Right lobe of liver (tissue), 4 donors: ENCODE measurements at regions not wholly inside any gene's neighbourhood (a gene's known extent, or its start where the extent isn't known, plus 50 kb on each side); places are given as distances from the start of the nearest gene placed in this dataset.

Experiments used
- CTCF ChIP-seq, 4 donors: fragments of 200-600 bp in 3 of 4; fragments of 450-650 bp in 1 of 4; IDR thresholded peaks; one replicate each; pipeline versions ENCODE4 v1.5.1 to v1.8.0; 2016 to 2022; ENCODE audit warnings: antibody characterized with exemption in 4 of 4, mild to moderate bottlenecking in 2 of 4
- POLR2A ChIP-seq: fragments of 450-650 bp; IDR thresholded peaks from one replicate; pipeline ENCODE4 v1.6.1; 2017; ENCODE audit warnings: antibody characterized with exemption, mild to moderate bottlenecking
- donor health status: DM: no; HTN: no; CAD: no.
- donor health status: DM: no; HTN: no; CAD: no.
- donor health status: DM: no; HTN: yes; CAD: no.

GRCh38 chr6:84409911-84410310 is 182.5 kb upstream of the CEP162 start:
- TF ChIP-seq CTCF (IDR thresholded peaks at IDR 0.05) (no peak), POLR2A (no peak)
